HepG2 (cell line): ENCODE measurements at regions not wholly inside any gene's neighbourhood (a gene's known extent, or its start where the extent isn't known, plus 50 kb on each side); places are given as distances from the start of the nearest gene placed in this dataset.

Experiments
- ATAC-seq: fragments of 200-7000 bp; cut with Tn5 transposase; 3 replicates; pipeline ENCODE4 v1.9.1; 2020; ENCODE audit warnings: mild to moderate bottlenecking, moderate library complexity
- BruUV-seq: library from RNA; stranded (reverse); fragments of 400-500 nt; replicated peaks from 2 replicates; lab custom pipeline; 2021; lab: Mats Ljungman, UMichigan
- CTCF ChIA-PET: fragments of 300-600 bp; formaldehyde crosslinking; extraction: SDS; loops from one replicate; lab custom pipeline; 2021; ENCODE audit warnings: low total read pairs, inconsistent platforms, low intra/inter-chr PET ratio; lab: Yijun Ruan, JAX
- POLR2A ChIA-PET: fragments of 350-600 bp; sonication (Branson Sonifier 250); formaldehyde crosslinking; loops from one replicate; lab custom pipeline; 2020; ENCODE audit warnings: antibody characterized with exemption, inconsistent platforms; lab: Yijun Ruan, JAX
- DNase-seq: peaks from one replicate; pipeline ENCODE4 v3.0.0-alpha.2; 2015; ENCODE audit warnings: low spot score
- FAIRE-seq: peaks from 3 replicates; lab custom pipeline; 2011; peaks lifted over from hg19 to GRCh38; lab: Jason Lieb, UNC
- H2AFZ ChIP-seq: one replicate; pipeline ENCODE4 v1.6.1; 2011; ENCODE audit warnings: low read length, inconsistent platforms
- H3K27ac ChIP-seq: fragments of 300-600 bp; 3 replicates; pipeline ENCODE4 v1.8.0; 2011; ENCODE audit warnings: mixed run types, mild to moderate bottlenecking, mixed read lengths, low read length, inconsistent platforms; ENCODE audit not compliant: insufficient read depth; ENCODE audit errors: extremely low read length
- H3K27me3 ChIP-seq, 2 experiments: fragments of 200-600 bp in 1 of 2; 2 replicates in 1 of 2; 3 replicates in 1 of 2; pipeline versions ENCODE4 v1.6.0 to v1.8.0; 2011; ENCODE audit warnings: low read length in 2 of 2, mild to moderate bottlenecking in 2 of 2, moderate library complexity in 2 of 2, inconsistent platforms in 1 of 2; ENCODE audit not compliant: insufficient read depth in 2 of 2, control insufficient read depth in 1 of 2
- H3K36me3 ChIP-seq, 2 experiments: fragments of 200-600 bp in 1 of 2; replicated peaks in 1 of 2; 2 replicates in 1 of 2; 3 replicates in 1 of 2; pipeline versions ENCODE4 v1.5.1 to v1.8.0; 2011; ENCODE audit warnings: low read length in 2 of 2, inconsistent platforms in 1 of 2; ENCODE audit not compliant: insufficient read depth in 2 of 2, control insufficient read depth in 1 of 2
- H3K4me1 ChIP-seq: 2 replicates; pipeline ENCODE4 v1.5.1; 2012; ENCODE audit warnings: low read length, inconsistent platforms; ENCODE audit not compliant: insufficient read depth
- H3K4me2 ChIP-seq: 2 replicates; pipeline ENCODE4 v1.6.0; 2011; ENCODE audit warnings: low read depth, low read length, inconsistent platforms
- H3K4me3 ChIP-seq, 3 experiments: fragments of 200-600 bp in 1 of 3; sonication (generic), shearing (Covaris generic) in 1 of 3; replicated peaks in 1 of 3; 2 replicates each; pipeline ENCODE4 v1.5.1; 2011 to 2016; ENCODE audit warnings: low read length in 3 of 3, inconsistent platforms in 2 of 3, low read depth in 2 of 3, mild to moderate bottlenecking in 2 of 3, control low read depth in 1 of 3, mixed read lengths in 1 of 3; ENCODE audit not compliant: insufficient read depth in 1 of 3
- H3K79me2 ChIP-seq: one replicate; pipeline ENCODE4 v1.6.1; 2011; ENCODE audit warnings: low read length, inconsistent platforms; ENCODE audit not compliant: insufficient read depth
- H3K9ac ChIP-seq: 2 replicates; pipeline ENCODE4 v1.6.0; 2011; ENCODE audit warnings: mild to moderate bottlenecking, low read depth, low read length, inconsistent platforms; ENCODE audit not compliant: insufficient read depth
- H3K9me3 ChIP-seq: 2 replicates; pipeline ENCODE4 v1.5.1; 2012; ENCODE audit warnings: mild to moderate bottlenecking, low read length
- H4K20me1 ChIP-seq: 2 replicates; pipeline ENCODE4 v1.6.0; 2011; ENCODE audit warnings: inconsistent platforms, mild to moderate bottlenecking, low read length, moderate library complexity; ENCODE audit not compliant: insufficient read depth
- ATAD3A ChIP-seq: sonication (generic); formaldehyde crosslinking; IDR thresholded peaks from 2 replicates; pipeline ENCODE4 v1.4.0; 2020; ENCODE audit warnings: missing genetic modification reagents
- ATF5 ChIP-seq: sonication (generic); formaldehyde crosslinking; IDR thresholded peaks from 2 replicates; pipeline ENCODE4 v1.4.0; 2020; ENCODE audit warnings: mild to moderate bottlenecking, low read depth, missing genetic modification reagents
- CREBL2 ChIP-seq: sonication (generic); formaldehyde crosslinking; IDR thresholded peaks from 2 replicates; pipeline ENCODE4 v1.8.1; 2023; ENCODE audit warnings: missing genetic modification reagents, mild to moderate bottlenecking, borderline replicate concordance
- DNMT1 ChIP-seq: sonication (generic); formaldehyde crosslinking; IDR thresholded peaks from 2 replicates; pipeline ENCODE4 v1.5.1; 2020; ENCODE audit warnings: mild to moderate bottlenecking, missing genetic modification reagents
- EED ChIP-seq: sonication (generic); formaldehyde crosslinking; IDR thresholded peaks from 2 replicates; pipeline ENCODE4 v1.5.0; 2020; ENCODE audit warnings: mild to moderate bottlenecking, missing genetic modification reagents
- KLF6 ChIP-seq: IDR thresholded peaks from 2 replicates; pipeline ENCODE4 v1.8.0; 2016; ENCODE audit warnings: missing biosample characterization, missing genetic modification reagents
- MNT ChIP-seq: fragments of 450-650 bp; IDR thresholded peaks from 2 replicates; pipeline ENCODE4 v1.6.1; 2016
- MTERF4 ChIP-seq: sonication (generic); formaldehyde crosslinking; IDR thresholded peaks from 2 replicates; pipeline ENCODE4 v1.8.0; 2023; ENCODE audit warnings: mild to moderate bottlenecking, missing genetic modification reagents
- ZBTB7A ChIP-seq: sonication (generic); formaldehyde crosslinking; IDR thresholded peaks from 2 replicates; pipeline ENCODE4 v1.8.0; 2022; ENCODE audit warnings: mild to moderate bottlenecking, missing genetic modification reagents
- ZNF510 ChIP-seq: sonication (generic); formaldehyde crosslinking; IDR thresholded peaks from 2 replicates; pipeline ENCODE4 v1.4.0; 2020; ENCODE audit warnings: low read depth, mild to moderate bottlenecking, missing genetic modification reagents
- ZNF512B ChIP-seq: sonication (generic); formaldehyde crosslinking; IDR thresholded peaks from 2 replicates; pipeline ENCODE4 v1.5.1; 2020; ENCODE audit warnings: missing genetic modification reagents, mild to moderate bottlenecking, borderline replicate concordance
- ZUFSP ChIP-seq: sonication (generic); formaldehyde crosslinking; IDR thresholded peaks from 2 replicates; pipeline ENCODE4 v1.9.0; 2021; ENCODE audit warnings: missing genetic modification reagents, mild to moderate bottlenecking, borderline replicate concordance
- WGBS: methylation state at CpG from one replicate; pipeline ENCODE4 v1.1.6; 2017; ENCODE audit warnings: low lambda C conversion rate; 5-methylcytosine and 5-hydroxymethylcytosine counted together
- in situ Hi-C: cut with HindIII; loops from 2 replicates; pipeline ENCODE4 v1.10.0; 2017; ENCODE audit warnings: low pct_unique_long_range_greater_than_20kb; ENCODE audit not compliant: extremely low pct_ligation_motif_present
- intact Hi-C: fragments of 100-400 bp; cut with micrococcal nuclease; formaldehyde crosslinking; loops from one replicate; pipeline ENCODE4 v1.10.0; 2022; ENCODE audit not compliant: unreplicated experiment
- TF ChIP-seq, protein P1 (sequence below): sonication (generic); formaldehyde crosslinking; IDR thresholded peaks from 2 replicates; pipeline ENCODE4 v1.4.0; 2020; ENCODE audit warnings: missing genetic modification reagents, mild to moderate bottlenecking, borderline replicate concordance

- ChIA-PET CTCF (no interaction called here), POLR2A (no interaction called here)
- ATAC-seq (no peak), DNase-seq (no peak), FAIRE-seq (no peak)
- WGBS, result 5% methylated on average over 5 of the region's 8 CpGs
- Histone ChIP-seq H4K20me1 (no peaks in the 10 kb centered on the region), H3K9me3 (no peaks in the 10 kb centered on the region), H3K4me1 (no peaks in the 10 kb centered on the region), H3K9ac (no peak overlapping the region), H3K27ac (no peak overlapping the region), H3K27me3 (peaks cover 4 to 32% of the 10 kb centered on the region in 2 experiments; a peak in 4 of 5 replicates), H3K36me3 (no peaks in the 10 kb centered on the region), H2AFZ (no peak overlapping the region)
- intact Hi-C loops, result no loop called here
- TF ChIP-seq MTERF4 (CRISPR knock-in tag), result no peak
- TF ChIP-seq KLF6 (CRISPR knock-in tag), result no peak
- no peak for TF ChIP-seq CREBL2 (CRISPR knock-in tag)
- no peak for TF ChIP-seq DNMT1
- no peak for TF ChIP-seq ATF5
- TF ChIP-seq EED (CRISPR knock-in tag), result no peak
- TF ChIP-seq ZNF510 (CRISPR knock-in tag), result no peak
- no peak for TF ChIP-seq ZBTB7A (CRISPR knock-in tag)
- no peak for TF ChIP-seq ZUFSP (CRISPR knock-in tag)
- no peak for TF ChIP-seq MNT
- TF ChIP-seq ZNF512B, result no peak
- TF ChIP-seq, protein P1, sequence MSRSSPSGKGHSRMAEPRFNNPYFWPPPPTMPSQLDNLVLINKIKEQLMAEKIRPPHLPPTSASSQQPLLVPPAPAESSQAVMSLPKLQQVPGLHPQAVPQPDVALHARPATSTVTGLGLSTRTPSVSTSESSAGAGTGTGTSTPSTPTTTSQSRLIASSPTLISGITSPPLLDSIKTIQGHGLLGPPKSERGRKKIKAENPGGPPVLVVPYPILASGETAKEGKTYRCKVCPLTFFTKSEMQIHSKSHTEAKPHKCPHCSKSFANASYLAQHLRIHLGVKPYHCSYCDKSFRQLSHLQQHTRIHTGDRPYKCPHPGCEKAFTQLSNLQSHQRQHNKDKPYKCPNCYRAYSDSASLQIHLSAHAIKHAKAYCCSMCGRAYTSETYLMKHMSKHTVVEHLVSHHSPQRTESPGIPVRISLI (CRISPR knock-in tag), result no peak
- no peak for TF ChIP-seq ATAD3A
- TF ChIP-seq, all 625 proteins: peak for 0
- Histone ChIP-seq H3K79me2 (no peaks in the 10 kb centered on the region), H3K4me2 (no peak overlapping the region), H3K4me3 (no peak overlapping the region)
- BruUV-seq, result no TSS peak
- in situ Hi-C loops, result no loop called here
Observed at GRCh38 chr5:133884569-133885311, 83.7 kb downstream of the C5orf15 start.
